GM18502 (cell line): ENCODE measurements at regions not wholly inside any gene's neighbourhood (a gene's known extent, or its start where the extent isn't known, plus 50 kb on each side); places are given as distances from the start of the nearest gene placed in this dataset.
"Not testable (repeated sequence)": the region's sequence is repeated elsewhere in the genome, so short reads cannot be mapped to it uniquely, and the experiment has no call there.

ENCODE experiments used
- ATAC-seq: cut with Tn5 transposase; IDR thresholded peaks from one replicate; pipeline ENCODE4 v1.9.1; 2021; ENCODE audit warnings: mild to moderate bottlenecking; ENCODE audit not compliant: unreplicated experiment, poor library complexity

DNA sequence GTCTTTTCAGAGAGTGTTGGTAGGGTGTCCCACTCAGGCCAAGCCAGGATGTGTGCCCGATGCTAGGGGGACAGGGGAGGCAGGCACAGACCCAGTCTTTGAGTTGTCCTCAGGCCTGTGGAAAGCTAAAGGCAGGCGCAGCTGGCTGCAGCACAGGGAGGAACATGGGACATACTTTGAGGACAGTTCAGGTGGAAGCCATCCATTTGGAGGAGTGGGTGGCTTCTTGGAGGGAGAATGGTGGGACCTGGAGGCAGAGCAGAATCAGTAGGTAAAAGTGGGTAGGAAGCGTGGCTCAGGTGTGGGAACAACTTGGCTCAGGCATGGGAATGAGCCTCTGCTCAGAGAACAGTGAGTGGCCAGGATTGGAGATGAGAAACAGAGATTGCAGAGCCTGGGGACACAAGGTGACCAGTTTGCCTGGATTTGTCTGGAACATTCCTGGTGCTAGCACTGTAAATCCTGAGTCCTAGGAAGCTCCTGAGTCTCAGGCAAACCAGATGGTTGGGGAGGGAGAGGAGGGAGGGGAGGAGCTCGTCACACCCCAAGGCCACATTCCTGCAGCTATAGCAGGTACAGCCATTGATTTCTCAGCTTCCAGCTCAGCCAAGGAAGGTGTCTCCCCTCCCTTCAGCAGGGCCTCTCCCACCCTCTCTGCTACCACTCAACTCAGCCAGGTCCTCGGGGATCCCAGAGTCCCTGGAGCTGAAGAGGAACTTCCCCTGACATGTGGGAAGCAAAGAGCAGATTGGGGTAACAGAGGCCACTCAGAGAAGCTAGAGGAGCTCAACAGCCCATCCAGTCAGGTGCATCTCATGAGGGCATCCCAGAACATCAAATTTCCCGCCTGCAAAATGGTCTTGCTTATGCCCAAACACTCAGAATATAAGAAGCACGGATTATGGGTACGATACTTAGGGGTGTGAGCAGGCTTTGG lies 65.2 kb upstream of the TINAGL1 start:
- no peak for ATAC-seq

DNA sequence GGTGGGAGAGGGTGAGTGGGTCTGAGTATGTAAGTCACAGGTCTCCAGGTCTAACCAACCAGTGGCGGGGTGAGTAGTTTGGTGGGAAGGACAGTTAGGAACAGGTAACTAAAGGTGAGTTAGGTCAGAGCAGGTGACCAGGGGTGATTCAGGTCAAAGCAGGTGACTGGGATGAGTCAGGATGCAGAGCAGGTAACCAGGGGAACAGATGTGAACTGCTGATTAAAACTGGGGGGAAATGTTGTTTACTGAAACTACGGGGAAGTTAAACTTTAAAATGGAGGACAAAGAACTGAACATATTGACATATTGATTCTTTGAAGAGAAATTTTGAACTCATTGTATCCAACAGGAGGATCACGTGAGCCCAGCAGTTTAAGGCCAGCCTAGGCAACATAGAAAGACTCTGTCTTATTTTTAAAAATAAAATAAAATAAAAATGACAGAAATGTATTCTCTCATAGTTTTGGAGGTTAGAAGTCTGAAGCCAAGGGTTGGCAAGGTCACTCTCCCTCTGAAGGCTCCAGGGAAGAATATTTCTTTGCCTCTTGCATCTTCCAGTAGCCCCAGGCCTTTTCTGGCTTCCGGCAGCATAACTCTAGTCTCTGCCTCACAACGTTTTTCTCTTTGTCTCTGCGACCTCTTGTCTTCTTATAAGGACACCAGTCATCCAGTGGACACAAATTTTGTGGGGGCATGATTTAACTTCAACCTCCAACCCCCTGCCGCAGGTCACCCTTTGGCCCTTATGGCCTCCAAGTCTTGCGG lies 64.3 kb upstream of the TINAGL1 start:
- no peak for ATAC-seq

DNA sequence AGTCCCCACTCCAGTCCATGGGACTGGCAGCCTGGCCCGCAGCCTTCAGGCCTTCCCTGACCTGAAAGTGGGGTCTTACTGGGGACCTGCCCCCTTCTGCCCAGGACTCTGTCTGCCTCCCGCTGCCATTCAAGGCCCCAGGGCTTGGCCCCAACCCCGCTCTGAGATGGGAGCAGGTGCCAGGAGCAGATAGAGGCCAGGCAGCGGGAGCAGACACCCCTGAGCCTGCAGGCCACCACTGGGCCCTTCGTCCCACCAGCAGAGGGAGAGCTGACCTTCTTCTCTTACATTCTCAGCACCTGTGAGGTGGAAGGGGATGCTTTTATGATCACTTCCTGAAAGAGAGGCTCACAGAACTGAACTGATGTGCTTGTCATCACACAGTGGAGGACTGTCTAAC lies 62.2 kb upstream of the TINAGL1 start:
- ATAC-seq: no peak

DNA sequence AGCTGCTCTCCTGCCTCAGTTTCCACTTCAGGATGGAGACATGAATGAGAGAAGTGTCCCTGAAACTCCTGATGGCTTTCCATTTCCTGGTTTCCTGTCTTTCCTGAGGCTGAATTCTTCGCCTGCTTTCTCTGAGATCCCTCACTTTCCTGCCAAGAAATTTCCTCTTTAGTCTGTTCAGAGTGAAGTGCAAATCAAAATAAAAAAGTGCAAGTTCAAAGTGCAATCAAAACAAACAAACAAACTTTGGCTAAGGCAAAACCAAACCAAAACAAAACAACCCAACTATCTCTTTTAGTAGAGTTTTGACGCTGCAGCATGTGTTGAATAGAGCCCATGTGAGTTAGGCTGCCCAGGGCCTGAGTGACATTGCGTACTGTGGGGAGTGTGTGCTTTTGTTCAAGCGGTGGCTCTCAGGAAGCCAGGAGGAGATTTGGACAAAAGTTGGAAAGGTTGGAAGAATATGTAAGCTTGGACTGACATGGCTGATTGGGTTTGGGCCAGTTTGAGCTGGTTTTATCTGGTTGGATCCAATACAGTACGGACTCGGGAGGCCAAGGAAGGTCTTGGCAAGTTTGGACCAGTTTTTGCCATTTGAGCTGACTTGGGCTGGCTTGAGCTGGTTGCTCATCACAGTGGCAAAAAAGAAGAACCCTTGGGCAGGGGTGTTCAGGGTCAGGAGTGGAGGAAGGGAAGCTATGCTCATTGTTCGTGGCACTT lies 61.1 kb upstream of the TINAGL1 start:
- ATAC-seq: no peak

DNA sequence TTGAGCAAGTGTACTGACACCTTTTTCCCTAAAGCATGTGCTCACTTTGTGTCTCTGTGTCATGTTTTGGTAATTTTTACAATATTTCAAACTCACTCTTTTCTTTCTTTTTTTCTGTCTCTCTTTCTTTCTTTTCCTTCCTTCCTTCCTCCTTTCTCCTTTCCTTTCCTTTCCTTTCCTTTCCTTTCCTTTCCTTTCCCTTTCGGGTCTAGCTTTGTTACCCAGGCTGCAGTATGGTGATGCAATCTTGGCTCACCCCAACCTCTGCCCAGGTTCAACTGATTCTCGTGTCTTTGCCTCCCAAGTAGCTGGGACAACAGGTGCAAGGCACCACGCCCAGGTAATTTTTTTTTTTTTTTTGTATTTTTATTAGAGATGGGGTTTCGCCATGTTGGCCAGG lies 60.4 kb upstream of the TINAGL1 start:
- no peak for ATAC-seq

DNA sequence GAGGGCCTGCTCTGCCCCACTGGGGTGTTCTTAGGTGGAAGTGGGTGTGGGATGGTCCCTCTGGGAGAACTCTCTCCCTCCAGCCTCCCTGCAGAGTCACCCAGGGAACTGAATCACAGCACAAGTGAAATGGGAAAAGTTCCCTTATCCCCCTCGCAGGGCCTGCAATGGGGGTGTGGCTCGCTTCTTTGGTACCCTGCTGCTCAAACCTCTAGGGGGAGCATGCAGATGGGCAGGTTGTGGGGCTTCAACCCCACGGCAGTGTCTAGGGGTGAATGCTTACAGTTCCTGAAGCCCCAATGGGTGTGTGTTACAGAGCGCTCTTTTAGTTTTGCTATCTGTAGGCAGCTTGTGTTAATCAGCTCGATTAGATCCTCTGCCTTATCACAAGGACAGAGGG lies 59.0 kb upstream of the TINAGL1 start:
- no peak for ATAC-seq

DNA sequence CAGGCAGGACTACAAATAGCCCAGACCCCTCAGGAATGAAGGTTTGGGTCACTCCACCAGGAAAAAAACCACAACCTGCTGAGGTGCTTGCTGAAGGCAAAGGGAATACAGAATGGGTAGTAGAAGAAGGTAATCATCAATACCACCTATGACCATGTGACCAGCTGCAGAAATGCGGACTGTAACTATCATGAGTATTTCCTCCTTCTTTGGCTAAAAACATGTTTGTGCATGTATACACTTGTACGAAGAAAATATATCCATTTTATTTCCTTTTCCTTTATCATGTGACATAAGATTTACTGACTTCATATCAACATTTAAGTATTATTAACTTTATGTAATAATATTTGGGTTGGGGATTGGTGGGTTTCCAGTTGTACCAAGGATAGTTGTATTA lies 58.3 kb upstream of the TINAGL1 start:
- not testable (repeated sequence) for ATAC-seq

DNA sequence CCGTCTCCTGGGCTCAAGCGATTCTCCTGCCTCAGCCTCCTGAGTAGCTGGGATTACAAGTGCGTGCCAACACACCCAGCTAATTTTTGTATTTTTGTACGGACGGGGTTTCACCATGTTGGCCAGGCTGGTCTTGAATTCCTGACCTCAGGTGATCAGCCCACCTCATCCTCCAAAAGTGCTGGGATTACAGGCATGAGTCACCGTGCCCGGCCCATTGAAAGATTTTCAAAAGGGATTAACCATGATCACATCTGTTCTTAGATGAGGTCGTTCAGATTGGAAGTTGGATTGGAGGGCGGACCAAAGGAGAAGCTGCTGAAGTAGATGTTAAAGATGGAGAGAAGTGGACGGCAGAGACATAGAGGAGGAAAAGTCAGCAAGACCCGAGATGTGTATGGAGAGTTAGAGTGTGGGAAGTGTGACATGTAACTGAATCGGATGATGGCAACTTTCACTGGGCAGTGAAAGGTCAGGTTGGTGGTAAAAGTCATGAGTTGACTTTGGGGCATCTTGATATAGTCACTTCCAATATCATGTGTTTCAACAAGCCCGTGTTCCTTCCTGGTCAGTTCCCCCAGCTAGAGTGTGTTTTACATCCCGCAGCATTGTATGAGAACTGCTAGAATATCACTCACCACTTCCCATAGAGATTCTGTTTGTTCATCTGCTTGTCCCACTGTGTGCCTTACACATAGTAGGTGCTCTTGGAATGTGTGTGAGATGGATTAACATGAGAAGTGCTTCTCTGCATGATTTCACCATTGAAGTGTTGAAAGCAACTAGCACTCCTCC lies 54.4 kb upstream of the TINAGL1 start:
- ATAC-seq: no peak

DNA sequence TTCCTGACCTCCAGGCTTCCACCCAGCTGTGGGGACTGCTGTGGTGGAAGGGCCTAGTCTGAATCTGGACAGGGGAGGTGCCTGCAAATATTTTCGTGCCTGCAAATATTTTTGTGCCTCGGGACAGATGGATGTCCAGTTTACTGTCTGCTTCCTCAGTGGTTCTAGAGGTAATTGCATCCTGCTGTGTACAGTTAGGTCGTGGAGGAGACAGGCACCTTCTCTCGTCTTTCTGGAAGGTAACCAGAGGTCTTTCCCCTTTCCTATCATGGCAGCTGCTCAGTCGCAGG lies 53.8 kb upstream of the TINAGL1 start:
- no peak for ATAC-seq

DNA sequence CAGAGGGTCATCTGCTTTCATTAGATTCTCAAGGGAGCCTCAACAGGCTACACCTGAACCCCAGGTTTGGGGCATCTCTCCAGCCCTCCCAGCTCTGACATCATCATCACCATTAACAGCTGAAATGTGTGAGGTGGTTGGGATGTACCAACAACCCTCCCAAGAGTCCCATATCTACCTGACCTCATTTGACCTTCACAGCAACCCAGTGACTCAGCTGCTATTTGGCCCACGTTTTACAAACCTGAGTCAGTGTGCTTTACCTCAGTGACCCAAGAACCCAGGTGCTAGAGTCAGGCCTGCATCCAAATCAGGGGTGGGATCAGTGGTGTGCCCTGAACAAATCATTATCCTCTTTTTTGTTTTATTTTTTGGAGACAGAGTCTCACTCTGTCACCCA lies 53.3 kb upstream of the TINAGL1 start:
- ATAC-seq: no peak

DNA sequence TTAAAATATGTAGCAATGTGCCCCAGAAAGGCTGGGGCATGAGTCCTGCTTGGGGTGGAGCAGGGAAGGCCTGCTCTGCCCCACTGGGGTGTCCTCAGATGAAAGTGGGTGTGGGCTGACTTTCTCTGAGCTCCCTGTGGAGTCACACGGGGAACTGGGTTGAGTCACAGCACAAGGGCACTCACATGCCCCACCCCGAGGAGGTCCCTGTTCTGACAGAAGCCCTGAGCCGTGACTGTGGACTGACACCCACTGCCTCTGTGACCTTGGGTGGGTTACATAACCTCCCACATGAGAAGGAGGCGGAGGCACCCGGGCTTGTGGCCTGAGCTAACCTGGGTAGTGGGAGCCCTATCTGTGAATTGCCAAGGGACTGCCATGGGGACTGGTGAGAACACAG lies 52.5 kb upstream of the TINAGL1 start:
- ATAC-seq: no peak

DNA sequence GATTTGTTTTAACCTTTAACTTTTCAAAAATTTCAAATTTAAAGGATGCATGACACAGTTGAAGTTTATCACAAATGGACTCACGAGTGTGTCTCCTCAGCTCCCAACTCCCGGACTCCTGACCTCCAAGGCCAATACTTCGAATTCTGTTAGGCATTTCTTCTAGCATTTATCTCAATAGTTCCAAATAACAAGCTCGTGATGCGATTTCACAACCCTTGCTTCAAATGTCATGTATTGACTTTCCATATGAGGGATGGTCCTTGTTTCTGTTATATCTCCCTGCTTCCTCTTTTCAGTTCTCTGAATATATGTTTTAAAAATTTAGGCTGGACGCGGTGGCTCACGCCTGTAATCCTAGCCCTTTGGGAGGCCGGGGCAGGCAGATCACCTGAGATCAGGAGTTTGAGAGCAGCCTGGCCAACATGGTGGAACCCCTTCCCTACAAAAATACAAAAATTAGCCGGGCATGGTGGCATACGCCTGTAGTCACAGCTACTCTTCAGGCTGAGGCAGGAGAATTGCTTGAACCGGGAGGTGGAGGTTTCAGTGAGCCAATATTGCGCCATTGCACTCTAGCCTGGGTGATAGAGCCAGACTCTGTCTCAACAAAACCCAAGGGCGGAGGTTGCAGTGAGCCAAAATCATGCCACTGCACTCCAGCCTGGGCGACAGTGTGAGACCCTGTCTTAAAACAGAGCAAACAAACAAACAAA lies 52.0 kb upstream of the TINAGL1 start:
- ATAC-seq: no peak
